ENCODE measurements at regions not wholly inside any gene's neighbourhood (a gene's known extent, or its start where the extent isn't known, plus 50 kb on each side); places are given as distances from the start of the nearest gene placed in this dataset.

- no peak for TF ChIP-seq CTCF (IDR thresholded peaks at IDR 0.05)
These were observed 230.3 kb downstream of the ENGASE start for GRCh38 chr17:79304884-79305283.

GRCh38 chr17:79303641-79304205 lies 229.1 kb downstream of the ENGASE start:
- TF ChIP-seq CTCF (IDR thresholded peaks at IDR 0.05): no peak

- no peak for TF ChIP-seq CTCF (IDR thresholded peaks at IDR 0.05)
These were observed 226.8 kb downstream of the ENGASE start for GRCh38 chr17:79301469-79301868.

- TF ChIP-seq CTCF (IDR thresholded peaks at IDR 0.05): no peak
These were observed 224.7 kb downstream of the ENGASE start for GRCh38 chr17:79299349-79299748.

- TF ChIP-seq CTCF (IDR thresholded peaks at IDR 0.05): no peak
These were observed 224.2 kb downstream of the ENGASE start for GRCh38 chr17:79298799-79299198.

- no peak for TF ChIP-seq CTCF (IDR thresholded peaks at IDR 0.05)
These were observed 221.6 kb downstream of the ENGASE start for GRCh38 chr17:79296243-79296642.

- TF ChIP-seq CTCF (IDR thresholded peaks at IDR 0.05): no peak
These were observed 220.7 kb downstream of the ENGASE start for GRCh38 chr17:79295307-79295706.

GRCh38 chr17:79294459-79295071 lies 219.9 kb downstream of the ENGASE start:
- no peak for TF ChIP-seq CTCF (IDR thresholded peaks at IDR 0.05)

Measured in LNCAP (cell line).